ENCODE measurements at regions not wholly inside any gene's neighbourhood (a gene's known extent, or its start where the extent isn't known, plus 50 kb on each side); places are given as distances from the start of the nearest gene placed in this dataset.

DNA sequence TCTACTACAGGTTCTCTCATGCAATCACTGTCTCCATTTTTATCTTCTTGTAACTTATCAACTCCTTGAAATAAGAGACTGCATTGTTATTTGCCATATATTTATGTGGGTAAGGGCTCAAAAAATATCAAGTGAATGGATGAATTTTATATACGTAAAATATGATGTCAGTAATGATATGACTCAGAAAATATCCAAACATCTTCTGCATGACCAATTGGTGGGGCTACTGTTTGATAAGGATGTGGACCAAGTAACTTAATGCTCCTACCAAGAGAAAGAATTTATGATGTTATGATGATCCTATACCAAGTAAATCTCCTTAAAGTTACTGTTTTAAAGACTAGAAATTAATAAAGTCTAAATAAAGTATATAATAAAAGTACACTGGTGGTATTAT is 103.7 kb downstream of the OGFRL1 start:
- intact Hi-C loops (cut with DNase I) = no loop called here

DNA sequence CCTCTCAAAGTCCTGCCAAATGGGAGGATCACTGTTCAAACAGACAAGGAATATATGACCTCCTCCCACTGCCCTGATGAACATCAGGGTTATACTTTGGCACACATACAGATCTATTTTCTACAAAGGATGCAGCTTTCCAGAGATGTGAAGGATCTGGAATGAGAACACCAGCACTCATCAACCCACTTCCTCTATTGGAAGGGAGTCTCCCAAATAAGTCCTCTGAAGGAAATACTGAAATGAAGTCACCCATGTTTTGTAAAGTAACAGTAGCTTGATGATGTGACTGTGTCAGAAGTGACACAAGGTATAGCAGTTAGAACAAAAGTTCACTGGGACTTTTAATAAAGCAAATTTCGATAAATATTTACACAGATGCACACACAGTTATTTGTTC is 104.9 kb downstream of the OGFRL1 start:
- Histone ChIP-seq H3K4me1 (no peaks in the 10 kb centered on the region), H3K27ac (no peak overlapping the region)
- DNase-seq = no peak

More for the DNA sequence above, 103.7 kb downstream of the OGFRL1 start:
- no peak overlapping the region for H3K9ac ChIP-seq (ENCODE audit: low read depth in 2 of 2, low read length in 2 of 2)
- TF ChIP-seq, protein P1, sequence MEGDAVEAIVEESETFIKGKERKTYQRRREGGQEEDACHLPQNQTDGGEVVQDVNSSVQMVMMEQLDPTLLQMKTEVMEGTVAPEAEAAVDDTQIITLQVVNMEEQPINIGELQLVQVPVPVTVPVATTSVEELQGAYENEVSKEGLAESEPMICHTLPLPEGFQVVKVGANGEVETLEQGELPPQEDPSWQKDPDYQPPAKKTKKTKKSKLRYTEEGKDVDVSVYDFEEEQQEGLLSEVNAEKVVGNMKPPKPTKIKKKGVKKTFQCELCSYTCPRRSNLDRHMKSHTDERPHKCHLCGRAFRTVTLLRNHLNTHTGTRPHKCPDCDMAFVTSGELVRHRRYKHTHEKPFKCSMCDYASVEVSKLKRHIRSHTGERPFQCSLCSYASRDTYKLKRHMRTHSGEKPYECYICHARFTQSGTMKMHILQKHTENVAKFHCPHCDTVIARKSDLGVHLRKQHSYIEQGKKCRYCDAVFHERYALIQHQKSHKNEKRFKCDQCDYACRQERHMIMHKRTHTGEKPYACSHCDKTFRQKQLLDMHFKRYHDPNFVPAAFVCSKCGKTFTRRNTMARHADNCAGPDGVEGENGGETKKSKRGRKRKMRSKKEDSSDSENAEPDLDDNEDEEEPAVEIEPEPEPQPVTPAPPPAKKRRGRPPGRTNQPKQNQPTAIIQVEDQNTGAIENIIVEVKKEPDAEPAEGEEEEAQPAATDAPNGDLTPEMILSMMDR (IDR thresholded peaks at IDR 0.05) = no peak
- no peak overlapping the region for H3K27ac ChIP-seq
- no peak overlapping the region for H3K4me3 ChIP-seq
- no peaks in the 10 kb centered on the region for H3K36me3 ChIP-seq
- no peaks in the 10 kb centered on the region for H3K9me3 ChIP-seq
- no peak for DNase-seq
- H3K4me1 ChIP-seq = no peaks in the 10 kb centered on the region
- H3K27me3 ChIP-seq = no peaks in the 10 kb centered on the region

DNA sequence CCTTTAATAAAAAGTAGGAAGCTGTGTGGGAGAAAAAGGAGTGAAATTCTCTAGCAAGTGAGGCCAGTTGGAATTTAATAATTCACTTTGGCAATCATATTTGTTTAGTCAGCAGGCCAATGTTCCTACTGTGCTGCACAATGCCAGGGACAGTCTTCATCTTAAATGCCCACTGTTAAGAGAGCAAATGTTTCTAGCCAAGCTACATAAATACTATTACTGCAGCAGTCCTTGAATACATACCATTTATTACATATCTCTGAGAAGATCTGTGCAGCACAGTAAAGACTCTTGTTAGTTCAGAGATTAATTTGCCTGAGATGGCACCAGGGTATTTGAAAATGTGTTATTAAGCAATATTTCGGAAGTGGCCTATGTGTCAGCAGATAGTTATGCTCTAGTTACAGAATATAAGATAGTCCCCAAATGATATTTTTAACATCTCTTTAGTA is 105.4 kb downstream of the OGFRL1 start:
- no peak overlapping the region for H3K27ac ChIP-seq
- no peak overlapping the region for H3K9ac ChIP-seq (ENCODE audit: low read depth in 2 of 2, low read length in 2 of 2)
- DNase-seq = no peak
- no peak overlapping the region for H3K4me3 ChIP-seq
- intact Hi-C loops (cut with DNase I) = no loop called here
- H3K9me3 ChIP-seq = no peaks in the 10 kb centered on the region
- H3K4me1 ChIP-seq = no peaks in the 10 kb centered on the region
- TF ChIP-seq, protein P1 (IDR thresholded peaks at IDR 0.05) = no peak
- H3K27me3 ChIP-seq = no peaks in the 10 kb centered on the region
- no peaks in the 10 kb centered on the region for H3K36me3 ChIP-seq

More for the DNA sequence above, 104.9 kb downstream of the OGFRL1 start:
- Histone ChIP-seq H3K36me3 (no peaks in the 10 kb centered on the region), H3K4me3 (no peak overlapping the region), H3K9me3 (no peaks in the 10 kb centered on the region), H3K9ac (ENCODE audit: low read depth in 2 of 2, low read length in 2 of 2) (no peak overlapping the region), H3K27me3 (no peaks in the 10 kb centered on the region)
- TF ChIP-seq, protein P1 (IDR thresholded peaks at IDR 0.05) = no peak
- intact Hi-C loops (cut with DNase I) = no loop called here

DNA sequence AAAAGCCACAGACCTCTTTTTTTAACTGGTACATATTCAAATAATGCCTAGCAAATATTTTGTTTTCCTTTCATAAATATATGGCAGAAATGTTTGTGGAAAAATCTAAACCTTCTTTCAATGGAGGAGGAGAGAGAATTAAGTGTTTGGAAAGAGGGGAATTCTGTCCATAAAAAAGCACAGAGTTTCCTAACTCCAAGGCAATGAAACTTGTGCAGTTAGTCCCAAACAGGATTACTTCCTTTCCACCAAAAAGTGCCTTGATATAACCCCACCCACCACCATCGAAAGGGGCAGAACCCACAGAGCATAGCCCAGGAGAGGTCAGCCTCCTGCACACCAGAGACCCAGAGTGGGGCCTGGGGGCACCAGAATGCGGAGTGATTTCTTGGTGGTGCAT is 106.3 kb downstream of the OGFRL1 start:
- DNase-seq = no peak
- Histone ChIP-seq H3K27me3 (no peaks in the 10 kb centered on the region), H3K9ac (ENCODE audit: low read depth in 2 of 2, low read length in 2 of 2) (no peak overlapping the region), H3K36me3 (no peaks in the 10 kb centered on the region), H3K4me3 (no peak overlapping the region), H3K4me1 (no peaks in the 10 kb centered on the region), H3K9me3 (no peaks in the 10 kb centered on the region), H3K27ac (no peak overlapping the region)
- intact Hi-C loops (cut with DNase I) = no loop called here
- TF ChIP-seq, protein P1 (IDR thresholded peaks at IDR 0.05) = no peak

DNA sequence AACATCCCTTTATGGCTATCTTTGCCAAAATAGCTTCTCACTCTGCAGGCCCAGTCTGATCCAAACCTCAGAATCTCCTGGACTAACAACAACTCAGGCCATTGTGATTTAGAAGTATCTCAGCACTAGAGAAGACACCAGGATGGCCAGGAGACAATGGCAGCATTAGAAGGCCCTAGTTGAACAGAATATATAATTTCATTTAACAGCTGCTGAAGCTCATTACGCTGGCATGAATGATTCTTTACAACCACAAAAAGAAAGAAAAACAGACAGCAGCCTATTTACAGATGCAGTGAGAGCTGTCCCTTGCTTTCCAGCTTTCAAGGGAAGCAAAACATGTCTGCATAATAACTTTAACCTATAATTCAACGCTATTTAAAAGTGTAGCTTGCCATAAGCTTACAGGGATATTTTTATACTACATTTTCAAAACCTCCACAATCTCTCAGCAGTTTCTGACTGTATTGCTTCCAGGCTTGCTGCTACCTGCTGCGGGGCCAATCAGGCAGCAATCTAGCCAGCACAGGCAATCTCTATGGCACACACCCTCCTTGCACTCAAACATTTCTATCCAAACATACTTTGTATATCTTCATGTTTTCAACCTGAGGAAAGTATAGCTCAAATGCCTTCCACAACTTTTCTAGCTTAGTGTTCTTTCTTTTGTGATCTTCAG is 107.3 kb downstream of the OGFRL1 start:
- no peak for DNase-seq
- intact Hi-C loops (cut with DNase I) = no loop called here

More for the DNA sequence above, 107.3 kb downstream of the OGFRL1 start:
- H3K9ac ChIP-seq (ENCODE audit: low read depth in 2 of 2, low read length in 2 of 2) = no peak overlapping the region
- H3K9me3 ChIP-seq = no peaks in the 10 kb centered on the region
- no peak overlapping the region for H3K27ac ChIP-seq
- H3K4me1 ChIP-seq = no peaks in the 10 kb centered on the region
- TF ChIP-seq, protein P1 (IDR thresholded peaks at IDR 0.05) = no peak
- no peaks in the 10 kb centered on the region for H3K36me3 ChIP-seq
- no peak overlapping the region for H3K4me3 ChIP-seq
- H3K27me3 ChIP-seq = no peaks in the 10 kb centered on the region
